GM06990 (cell line): ENCODE measurements at regions not wholly inside any gene's neighbourhood (a gene's known extent, or its start where the extent isn't known, plus 50 kb on each side); places are given as distances from the start of the nearest gene placed in this dataset.

Source experiments
- DNase-seq: peaks from one replicate; pipeline ENCODE4 v3.0.0-alpha.2; 2011; ENCODE audit not compliant: insufficient read length; ENCODE audit errors: extremely low read depth
- H3K27me3 ChIP-seq: replicated peaks from 2 replicates; pipeline ENCODE4 v1.6.0; 2011; ENCODE audit warnings: low read length; ENCODE audit not compliant: control insufficient read depth, insufficient read depth
- H3K36me3 ChIP-seq: 2 replicates; pipeline ENCODE4 v1.5.1; 2011; ENCODE audit warnings: low read length; ENCODE audit not compliant: control insufficient read depth, insufficient read depth
- H3K4me3 ChIP-seq: replicated peaks from 2 replicates; pipeline ENCODE4 v1.5.1; 2011; ENCODE audit warnings: low read depth, mild to moderate bottlenecking, control low read depth, low read length
- TF ChIP-seq, protein P1 (sequence below): IDR thresholded peaks from 2 replicates; pipeline ENCODE4 v1.5.1; 2011; ENCODE audit warnings: low read length, control low read depth, mild to moderate bottlenecking, inconsistent platforms; ENCODE audit not compliant: insufficient read depth, poor library complexity, severe bottlenecking

DNA sequence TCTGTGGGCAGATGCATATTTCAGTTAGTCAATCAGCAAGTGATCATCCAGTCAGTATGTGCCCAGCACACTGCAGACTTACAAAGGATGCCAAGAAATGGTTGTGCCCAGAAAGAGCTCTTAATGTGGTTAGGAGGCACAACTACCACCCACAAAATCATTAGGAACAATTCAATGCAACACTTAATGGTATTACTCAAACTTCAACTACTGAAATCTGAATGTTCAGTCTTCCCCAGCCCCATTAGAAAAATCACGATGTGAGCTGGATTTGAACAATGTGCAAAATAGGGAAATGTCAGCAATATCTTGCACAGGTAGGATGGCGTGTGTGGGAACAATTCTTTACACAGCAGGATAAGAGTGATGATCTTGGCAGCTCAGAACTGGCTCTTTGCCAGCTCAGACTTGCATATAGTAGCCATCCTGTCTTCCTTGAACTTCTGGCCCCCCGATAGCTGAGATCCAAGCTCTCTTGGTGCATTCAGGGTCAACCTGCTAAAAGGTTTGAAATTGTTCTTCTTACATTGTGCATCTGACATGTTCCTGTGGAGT is 556.7 kb upstream of the HTR1E start:
- H3K4me3 ChIP-seq: no peak overlapping the region
- DNase-seq: no peak
- TF ChIP-seq, protein P1, sequence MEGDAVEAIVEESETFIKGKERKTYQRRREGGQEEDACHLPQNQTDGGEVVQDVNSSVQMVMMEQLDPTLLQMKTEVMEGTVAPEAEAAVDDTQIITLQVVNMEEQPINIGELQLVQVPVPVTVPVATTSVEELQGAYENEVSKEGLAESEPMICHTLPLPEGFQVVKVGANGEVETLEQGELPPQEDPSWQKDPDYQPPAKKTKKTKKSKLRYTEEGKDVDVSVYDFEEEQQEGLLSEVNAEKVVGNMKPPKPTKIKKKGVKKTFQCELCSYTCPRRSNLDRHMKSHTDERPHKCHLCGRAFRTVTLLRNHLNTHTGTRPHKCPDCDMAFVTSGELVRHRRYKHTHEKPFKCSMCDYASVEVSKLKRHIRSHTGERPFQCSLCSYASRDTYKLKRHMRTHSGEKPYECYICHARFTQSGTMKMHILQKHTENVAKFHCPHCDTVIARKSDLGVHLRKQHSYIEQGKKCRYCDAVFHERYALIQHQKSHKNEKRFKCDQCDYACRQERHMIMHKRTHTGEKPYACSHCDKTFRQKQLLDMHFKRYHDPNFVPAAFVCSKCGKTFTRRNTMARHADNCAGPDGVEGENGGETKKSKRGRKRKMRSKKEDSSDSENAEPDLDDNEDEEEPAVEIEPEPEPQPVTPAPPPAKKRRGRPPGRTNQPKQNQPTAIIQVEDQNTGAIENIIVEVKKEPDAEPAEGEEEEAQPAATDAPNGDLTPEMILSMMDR: no peak
- H3K27me3 ChIP-seq: no peaks in the 10 kb centered on the region
- no peaks in the 10 kb centered on the region for H3K36me3 ChIP-seq

DNA sequence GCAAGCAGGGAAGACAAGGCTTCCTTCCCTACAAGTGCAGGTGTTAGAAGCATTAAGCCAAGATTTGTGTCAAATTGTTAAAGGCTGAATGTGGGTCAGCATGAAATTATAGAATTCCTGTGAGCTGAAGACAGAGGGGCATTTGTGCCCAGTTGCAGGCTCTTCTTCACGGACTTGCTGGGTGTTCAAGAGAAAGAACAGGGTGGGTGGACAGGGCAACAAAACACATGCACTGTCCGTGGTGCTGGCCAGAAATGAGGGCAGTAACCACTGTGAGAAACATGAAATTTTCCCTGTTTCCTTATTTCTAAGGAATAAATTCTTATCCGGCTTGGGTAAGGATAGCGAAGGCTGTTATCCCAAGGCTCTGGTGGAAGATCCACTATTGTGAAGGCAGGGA is 579.5 kb upstream of the HTR1E start:
- no peak for DNase-seq
- Histone ChIP-seq H3K4me3 (no peak overlapping the region), H3K36me3 (no peaks in the 10 kb centered on the region), H3K27me3 (no peaks in the 10 kb centered on the region)
- TF ChIP-seq, protein P1: no peak

DNA sequence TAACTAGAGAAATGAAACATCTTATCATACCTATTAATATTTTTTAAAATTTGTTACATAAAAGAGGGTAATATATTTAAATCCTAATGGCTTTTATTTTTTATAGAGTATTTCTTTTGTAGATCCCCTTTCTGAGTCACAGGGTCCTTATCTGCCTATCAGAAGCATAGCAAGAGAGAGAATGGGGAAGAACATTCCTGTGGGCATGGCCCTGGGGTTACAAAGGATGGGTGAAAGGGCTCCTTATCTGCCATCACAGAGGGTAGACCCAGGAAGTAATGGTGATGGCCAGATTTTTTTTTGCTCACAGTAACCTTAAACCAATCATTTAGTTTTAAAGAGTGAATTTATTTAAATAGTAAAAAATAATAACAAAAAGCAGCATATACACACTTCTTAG is 582.1 kb upstream of the HTR1E start:
- no peaks in the 10 kb centered on the region for H3K27me3 ChIP-seq

DNA sequence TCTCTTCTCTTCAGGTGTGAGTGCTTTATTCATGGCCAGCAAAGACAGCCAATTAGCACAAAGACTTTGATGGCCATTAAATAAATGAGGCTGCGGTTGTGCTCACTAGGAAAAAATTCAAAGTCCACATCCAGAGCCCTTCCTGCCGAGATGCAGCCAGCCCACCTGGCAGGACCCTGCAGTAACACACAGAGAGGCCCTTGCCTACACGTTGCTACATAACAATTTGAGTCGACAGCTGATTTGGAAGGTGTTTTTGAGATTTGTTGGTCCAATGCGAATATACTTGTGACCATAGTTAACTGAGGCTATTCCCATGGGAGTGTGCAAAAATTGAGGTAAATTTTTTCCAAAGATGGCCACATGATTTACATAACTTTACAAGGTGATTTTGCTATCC is 605.4 kb upstream of the HTR1E start:
- TF ChIP-seq, protein P1: no peak
- no peaks in the 10 kb centered on the region for H3K36me3 ChIP-seq
- no peak for DNase-seq
- no peak overlapping the region for H3K4me3 ChIP-seq
- H3K27me3 ChIP-seq: no peaks in the 10 kb centered on the region

More for the DNA sequence above, 582.1 kb upstream of the HTR1E start:
- no peaks in the 10 kb centered on the region for H3K36me3 ChIP-seq
- no peak for DNase-seq
- TF ChIP-seq, protein P1: no peak
- no peak overlapping the region for H3K4me3 ChIP-seq

DNA sequence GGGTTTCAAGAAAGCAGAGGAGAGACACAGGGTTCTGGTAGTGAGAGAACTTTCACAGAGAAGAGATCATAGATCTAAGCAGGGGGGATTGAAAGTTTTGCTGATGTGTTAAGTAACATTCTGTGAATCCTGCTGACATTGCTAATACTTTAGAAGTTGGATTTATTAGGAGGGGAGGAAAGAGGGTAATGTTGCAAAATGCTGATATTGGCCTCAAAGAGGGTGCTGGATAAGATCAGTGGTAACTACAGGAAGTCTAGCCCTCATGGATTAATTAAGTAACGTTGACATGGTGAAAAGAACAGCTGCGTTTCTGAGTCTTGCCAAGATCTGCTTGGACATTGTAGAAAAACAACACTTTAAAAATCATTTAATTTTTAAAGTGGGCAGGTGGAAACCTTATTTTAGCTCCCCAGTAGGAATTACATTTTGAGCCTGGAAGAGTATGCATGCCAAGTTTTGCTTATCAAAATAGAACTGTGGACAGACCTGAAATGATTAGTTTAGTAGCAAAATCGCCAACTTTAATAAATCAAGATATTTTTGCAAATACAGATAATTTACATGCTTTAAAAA is 606.0 kb upstream of the HTR1E start:
- no peak overlapping the region for H3K4me3 ChIP-seq
- H3K36me3 ChIP-seq: no peaks in the 10 kb centered on the region
- no peak for DNase-seq
- TF ChIP-seq, protein P1: no peak
- no peaks in the 10 kb centered on the region for H3K27me3 ChIP-seq

DNA sequence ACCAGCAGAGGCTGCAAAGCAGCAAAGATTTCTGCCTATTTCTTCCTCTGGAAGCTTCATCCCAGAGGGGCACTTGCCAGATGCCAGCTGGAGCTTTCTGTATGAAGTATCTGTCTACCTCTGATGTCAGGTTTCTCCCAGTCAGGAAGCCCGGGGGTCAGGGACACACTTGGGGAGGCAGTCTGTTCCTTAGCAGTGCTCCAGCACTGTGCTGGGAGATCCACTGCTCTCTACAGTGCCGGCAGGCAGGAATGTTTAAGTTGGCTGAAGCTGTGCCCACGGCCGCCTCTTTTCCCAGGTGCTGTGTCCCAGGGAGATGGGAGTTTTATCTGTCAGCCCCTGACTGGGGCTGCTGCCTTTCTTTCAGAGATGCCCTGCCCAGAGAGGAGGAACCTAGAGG is 631.1 kb upstream of the HTR1E start:
- Histone ChIP-seq H3K4me3 (no peak overlapping the region), H3K27me3 (no peaks in the 10 kb centered on the region), H3K36me3 (no peaks in the 10 kb centered on the region)
- no peak for DNase-seq
- TF ChIP-seq, protein P1: no peak
